ENCODE measurements at regions not wholly inside any gene's neighbourhood (a gene's known extent, or its start where the extent isn't known, plus 50 kb on each side); places are given as distances from the start of the nearest gene placed in this dataset.

- H3K4me3 ChIP-seq (ENCODE audit: low read depth, low read length), result no peak overlapping the region
- no peak for DNase-seq (ENCODE audit: low read depth)
- TF ChIP-seq CTCF (IDR thresholded peaks at IDR 0.05; ENCODE audit: low read depth, low read length, missing control alignments), result no peak
These were observed 400.5 kb upstream of the SORCS1 start for GRCh38 chr10:107565014-107565413.

GRCh38 chr10:107561136-107561650 is 396.7 kb upstream of the SORCS1 start:
- TF ChIP-seq CTCF (IDR thresholded peaks at IDR 0.05; ENCODE audit: low read depth, low read length, missing control alignments), result no peak
- H3K4me3 ChIP-seq (ENCODE audit: low read depth, low read length), result no peak overlapping the region
- DNase-seq (ENCODE audit: low read depth), result no peak

GRCh38 chr10:107557916-107558315 is 393.4 kb upstream of the SORCS1 start:
- TF ChIP-seq CTCF (IDR thresholded peaks at IDR 0.05; ENCODE audit: low read depth, low read length, missing control alignments), result no peak
- no peak overlapping the region for H3K4me3 ChIP-seq (ENCODE audit: low read depth, low read length)
- no peak for DNase-seq (ENCODE audit: low read depth)

- no peak for TF ChIP-seq CTCF (IDR thresholded peaks at IDR 0.05; ENCODE audit: low read depth, low read length, missing control alignments)
- no peak overlapping the region for H3K4me3 ChIP-seq (ENCODE audit: low read depth, low read length)
- no peak for DNase-seq (ENCODE audit: low read depth)
These were observed 389.8 kb upstream of the SORCS1 start for GRCh38 chr10:107554333-107554732.

- no peak for TF ChIP-seq CTCF (IDR thresholded peaks at IDR 0.05; ENCODE audit: low read depth, low read length, missing control alignments)
- no peak for DNase-seq (ENCODE audit: low read depth)
- no peak overlapping the region for H3K4me3 ChIP-seq (ENCODE audit: low read depth, low read length)
These were observed 389.0 kb upstream of the SORCS1 start for GRCh38 chr10:107553470-107553869.

- no peak for TF ChIP-seq CTCF (IDR thresholded peaks at IDR 0.05; ENCODE audit: low read depth, low read length, missing control alignments)
- DNase-seq (ENCODE audit: low read depth), result no peak
- no peak overlapping the region for H3K4me3 ChIP-seq (ENCODE audit: low read depth, low read length)
These were observed 388.5 kb upstream of the SORCS1 start for GRCh38 chr10:107552963-107553362.

GRCh38 chr10:107548301-107548700 is 383.8 kb upstream of the SORCS1 start:
- TF ChIP-seq CTCF (IDR thresholded peaks at IDR 0.05; ENCODE audit: low read depth, low read length, missing control alignments), result no peak
- no peak for DNase-seq (ENCODE audit: low read depth)
- H3K4me3 ChIP-seq (ENCODE audit: low read depth, low read length), result no peak overlapping the region
